ENCODE measurements at regions not wholly inside any gene's neighbourhood (a gene's known extent, or its start where the extent isn't known, plus 50 kb on each side); places are given as distances from the start of the nearest gene placed in this dataset.

DNA sequence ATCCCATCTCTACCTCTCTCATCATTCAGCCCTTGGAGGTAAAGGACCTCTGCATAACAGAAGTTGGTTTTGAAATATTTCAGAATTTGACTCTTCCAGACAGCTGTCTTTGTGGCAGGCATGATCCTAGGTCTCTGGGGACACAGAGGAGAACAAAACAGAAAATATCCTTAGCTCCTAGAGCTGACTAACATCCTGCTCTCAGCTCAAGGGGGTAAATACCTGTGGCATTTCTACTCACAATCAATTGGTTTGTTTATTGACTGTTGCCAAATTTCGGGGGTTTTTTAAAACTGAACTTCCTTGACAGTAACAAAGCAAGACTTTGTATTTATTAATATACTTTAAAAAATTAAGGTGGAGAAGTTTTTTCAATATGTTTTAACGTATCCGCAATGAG is 78.8 kb downstream of the EOMES start:
- no peak for TF ChIP-seq CTCF (IDR thresholded peaks at IDR 0.05; ENCODE audit: low read depth, low read length)
- TF ChIP-seq EZH2phosphoT487 (IDR thresholded peaks at IDR 0.05; ENCODE audit: low read depth), result no peak

All from OCI-LY3 (cell line).